GM10266 (cell line): ENCODE measurements at regions not wholly inside any gene's neighbourhood (a gene's known extent, or its start where the extent isn't known, plus 50 kb on each side); places are given as distances from the start of the nearest gene placed in this dataset.

Experiments used
- DNase-seq: peaks from one replicate; pipeline ENCODE4 v3.0.0; 2012; ENCODE audit errors: extremely low spot score
- TF ChIP-seq, protein P1 (sequence below): IDR thresholded peaks from 2 replicates; pipeline ENCODE4 v1.5.1; 2012; ENCODE audit warnings: mild to moderate bottlenecking, low read depth; ENCODE audit not compliant: control insufficient read depth, insufficient read depth; ENCODE audit errors: missing control alignments

DNA sequence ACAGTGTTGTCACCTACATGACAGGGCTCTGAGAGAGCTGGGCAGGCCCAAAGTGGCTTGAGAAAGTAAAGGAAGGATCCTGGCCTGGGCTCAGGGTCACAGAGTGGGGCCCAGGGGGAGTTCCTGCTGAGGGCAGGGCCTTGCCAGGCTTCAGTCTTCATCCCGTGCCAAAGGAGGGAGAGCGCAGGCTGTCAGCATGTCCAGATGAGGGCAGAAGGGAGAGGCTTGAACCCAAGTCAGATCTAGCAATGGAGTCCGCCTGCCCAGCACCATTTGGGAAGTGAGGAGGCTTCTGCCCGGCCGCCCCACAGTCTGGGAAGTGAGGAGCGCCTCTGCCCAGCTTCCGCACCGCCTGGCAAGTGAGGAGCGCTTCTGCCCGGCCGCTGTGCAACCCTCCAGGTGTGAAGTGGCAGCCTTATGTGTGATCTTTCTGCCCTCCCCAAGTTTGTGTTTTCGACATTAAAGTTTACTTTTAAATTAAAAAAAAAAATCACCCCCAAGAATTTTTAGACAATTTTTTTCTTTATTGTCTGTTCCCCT lies 303.6 kb upstream of the PROK2 start:
- no peak for DNase-seq
- TF ChIP-seq, protein P1, sequence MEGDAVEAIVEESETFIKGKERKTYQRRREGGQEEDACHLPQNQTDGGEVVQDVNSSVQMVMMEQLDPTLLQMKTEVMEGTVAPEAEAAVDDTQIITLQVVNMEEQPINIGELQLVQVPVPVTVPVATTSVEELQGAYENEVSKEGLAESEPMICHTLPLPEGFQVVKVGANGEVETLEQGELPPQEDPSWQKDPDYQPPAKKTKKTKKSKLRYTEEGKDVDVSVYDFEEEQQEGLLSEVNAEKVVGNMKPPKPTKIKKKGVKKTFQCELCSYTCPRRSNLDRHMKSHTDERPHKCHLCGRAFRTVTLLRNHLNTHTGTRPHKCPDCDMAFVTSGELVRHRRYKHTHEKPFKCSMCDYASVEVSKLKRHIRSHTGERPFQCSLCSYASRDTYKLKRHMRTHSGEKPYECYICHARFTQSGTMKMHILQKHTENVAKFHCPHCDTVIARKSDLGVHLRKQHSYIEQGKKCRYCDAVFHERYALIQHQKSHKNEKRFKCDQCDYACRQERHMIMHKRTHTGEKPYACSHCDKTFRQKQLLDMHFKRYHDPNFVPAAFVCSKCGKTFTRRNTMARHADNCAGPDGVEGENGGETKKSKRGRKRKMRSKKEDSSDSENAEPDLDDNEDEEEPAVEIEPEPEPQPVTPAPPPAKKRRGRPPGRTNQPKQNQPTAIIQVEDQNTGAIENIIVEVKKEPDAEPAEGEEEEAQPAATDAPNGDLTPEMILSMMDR, result peak; percentile 10

DNA sequence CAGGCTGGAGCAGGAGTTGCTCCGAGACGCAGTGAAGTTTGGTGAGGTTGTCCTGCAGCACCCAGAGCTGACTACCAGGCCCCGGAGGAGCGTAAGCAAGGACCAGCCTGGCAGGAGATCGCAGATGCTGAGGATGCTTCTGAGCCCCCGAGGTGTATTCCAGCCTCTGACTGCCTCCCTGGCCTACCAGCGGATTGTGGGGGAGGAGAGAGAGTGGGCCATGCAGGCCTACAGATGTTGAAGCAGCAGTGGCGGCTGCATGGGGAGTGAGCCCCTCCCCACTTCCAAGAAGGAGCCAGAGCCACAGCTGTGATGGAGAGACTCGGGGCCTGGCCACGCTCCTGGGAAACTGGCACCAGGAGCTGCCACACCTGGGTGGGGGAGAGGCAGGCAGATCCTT lies 302.5 kb upstream of the PROK2 start:
- DNase-seq, result no peak
- TF ChIP-seq, protein P1, result no peak

DNA sequence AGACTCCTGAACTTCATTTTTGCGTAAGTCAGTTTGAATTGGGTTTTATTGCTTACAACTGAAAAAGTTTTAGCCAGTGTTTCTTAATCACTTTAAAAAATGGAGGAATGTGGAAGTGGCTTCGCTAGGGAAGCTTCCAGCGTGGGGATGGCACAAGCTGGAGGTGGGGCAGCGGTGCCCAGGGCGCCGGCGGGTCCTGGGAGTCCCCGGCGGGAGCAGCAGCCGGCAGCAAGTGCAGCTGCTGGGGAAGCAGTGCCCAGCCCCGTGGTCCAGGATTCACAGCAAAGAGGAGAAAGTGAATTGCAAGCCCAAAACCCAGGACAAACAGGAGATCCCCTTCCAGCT lies 301.8 kb upstream of the PROK2 start:
- no peak for DNase-seq
- TF ChIP-seq, protein P1, result no peak

GRCh38 chr3:72086042-72086742 lies 301.2 kb upstream of the PROK2 start:
- TF ChIP-seq, protein P1, result no peak
- DNase-seq, result no peak

GRCh38 chr3:72085036-72085435 lies 300.1 kb upstream of the PROK2 start:
- no peak for DNase-seq
- TF ChIP-seq, protein P1, result no peak

DNA sequence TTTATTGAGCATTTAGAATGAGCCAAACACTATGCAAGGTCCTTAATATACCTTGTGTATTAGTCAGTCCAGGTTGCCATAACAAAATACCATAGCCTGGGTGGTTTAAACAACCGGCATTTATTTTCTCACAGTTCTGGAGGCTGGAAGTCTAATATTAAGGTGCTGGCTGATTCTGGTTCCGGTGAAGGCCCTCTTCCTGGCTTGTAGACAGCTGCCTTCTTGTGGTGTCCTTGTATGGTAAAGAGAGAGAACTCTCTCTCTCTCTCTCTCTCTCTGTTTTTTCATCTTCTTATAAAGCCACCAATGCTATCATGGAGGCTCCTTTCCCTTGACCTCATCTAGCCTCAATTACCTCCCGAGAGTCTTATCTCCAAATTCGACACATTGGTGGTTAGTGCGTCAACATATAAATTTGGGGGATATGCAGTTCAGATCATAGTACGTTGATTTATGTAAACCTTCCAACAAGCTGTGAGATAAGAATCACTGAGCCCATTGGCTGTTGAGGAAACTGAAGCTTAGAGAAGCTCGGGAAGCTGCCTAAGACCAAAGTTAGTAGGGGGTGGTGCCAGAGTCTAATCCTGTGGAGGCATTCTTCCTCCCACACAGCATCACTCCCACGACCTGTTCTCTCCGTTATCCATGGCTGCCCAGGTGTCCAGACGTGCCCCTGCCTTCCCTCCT lies 298.0 kb upstream of the PROK2 start:
- TF ChIP-seq, protein P1, result no peak
- DNase-seq, result no peak

DNA sequence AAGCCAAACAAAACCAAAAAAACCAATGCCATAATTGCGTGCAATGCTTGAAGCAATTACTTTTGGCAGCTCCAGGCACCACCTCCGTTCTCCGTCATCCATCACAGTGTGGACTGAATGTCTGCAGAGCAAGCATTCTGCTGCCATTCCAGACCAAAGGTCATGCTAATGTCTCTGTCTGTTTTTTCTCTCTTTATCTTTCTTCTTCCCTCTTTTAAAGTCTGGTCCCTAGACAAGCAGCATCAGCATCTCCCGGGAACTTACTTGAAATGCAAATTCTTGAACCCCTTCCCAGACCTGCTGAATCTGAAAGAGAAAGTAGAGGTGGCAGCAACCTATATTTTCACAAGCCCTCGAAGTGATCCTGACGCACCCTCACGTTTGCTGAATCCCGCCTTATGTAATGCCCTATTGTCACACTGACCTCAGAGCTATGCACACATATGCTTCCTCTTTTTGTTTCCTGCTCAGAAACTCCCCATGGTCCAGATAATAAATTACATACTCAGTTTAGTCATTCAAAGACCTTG lies 297.3 kb upstream of the PROK2 start:
- DNase-seq, result peak; percentile 73

More for the DNA sequence above, 297.3 kb upstream of the PROK2 start:
- TF ChIP-seq, protein P1, result no peak
